Colonic mucosa (tissue), 4 donors: ENCODE measurements at regions not wholly inside any gene's neighbourhood (a gene's known extent, or its start where the extent isn't known, plus 50 kb on each side); places are given as distances from the start of the nearest gene placed in this dataset.

Experiments
- DNase-seq: peaks from one replicate; pipeline ENCODE4 v3.0.0-alpha.2; 2020
- H3K27ac ChIP-seq: fragments of 200-600 bp; one replicate; pipeline ENCODE4 v1.8.0; 2021
- H3K27me3 ChIP-seq: fragments of 200-600 bp; one replicate; pipeline ENCODE4 v1.8.0; 2021
- H3K36me3 ChIP-seq: fragments of 200-600 bp; one replicate; pipeline ENCODE4 v1.8.0; 2021
- H3K4me1 ChIP-seq: fragments of 200-600 bp; one replicate; pipeline ENCODE4 v1.8.0; 2021; ENCODE audit warnings: mild to moderate bottlenecking
- H3K4me3 ChIP-seq: fragments of 200-600 bp; one replicate; pipeline ENCODE4 v1.8.0; 2021
- H3K9ac ChIP-seq, 2 donors: one replicate each; pipeline ENCODE4 v1.7.0; 2013; ENCODE audit warnings: control low read depth in 2 of 2, low read depth in 2 of 2, low read length in 2 of 2
- H3K9me3 ChIP-seq: fragments of 200-600 bp; one replicate; pipeline ENCODE4 v1.8.0; 2021
- intact Hi-C: fragments of 100-400 bp; cut with DNase I; formaldehyde crosslinking; loops from one replicate; pipeline ENCODE4 v1.14.1; 2022
- TF ChIP-seq, protein P1 (sequence below): fragments of 200-600 bp; IDR thresholded peaks from one replicate; pipeline ENCODE4 v1.8.0; 2022; ENCODE audit warnings: antibody characterized with exemption, mild to moderate bottlenecking
- donor health status: healthy.
- donor health status: DM: no; HTN: no; CAD: no.
- donor health status: DM: no; HTN: no; CAD: no.

GRCh38 chr2:20539133-20539719 is 92.4 kb downstream of the RHOB start:
- no peak overlapping the region for H3K9ac ChIP-seq
- TF ChIP-seq, protein P1, sequence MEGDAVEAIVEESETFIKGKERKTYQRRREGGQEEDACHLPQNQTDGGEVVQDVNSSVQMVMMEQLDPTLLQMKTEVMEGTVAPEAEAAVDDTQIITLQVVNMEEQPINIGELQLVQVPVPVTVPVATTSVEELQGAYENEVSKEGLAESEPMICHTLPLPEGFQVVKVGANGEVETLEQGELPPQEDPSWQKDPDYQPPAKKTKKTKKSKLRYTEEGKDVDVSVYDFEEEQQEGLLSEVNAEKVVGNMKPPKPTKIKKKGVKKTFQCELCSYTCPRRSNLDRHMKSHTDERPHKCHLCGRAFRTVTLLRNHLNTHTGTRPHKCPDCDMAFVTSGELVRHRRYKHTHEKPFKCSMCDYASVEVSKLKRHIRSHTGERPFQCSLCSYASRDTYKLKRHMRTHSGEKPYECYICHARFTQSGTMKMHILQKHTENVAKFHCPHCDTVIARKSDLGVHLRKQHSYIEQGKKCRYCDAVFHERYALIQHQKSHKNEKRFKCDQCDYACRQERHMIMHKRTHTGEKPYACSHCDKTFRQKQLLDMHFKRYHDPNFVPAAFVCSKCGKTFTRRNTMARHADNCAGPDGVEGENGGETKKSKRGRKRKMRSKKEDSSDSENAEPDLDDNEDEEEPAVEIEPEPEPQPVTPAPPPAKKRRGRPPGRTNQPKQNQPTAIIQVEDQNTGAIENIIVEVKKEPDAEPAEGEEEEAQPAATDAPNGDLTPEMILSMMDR: no peak
- DNase-seq: no peak
- no peak overlapping the region for H3K27ac ChIP-seq
- no peaks in the 10 kb centered on the region for H3K4me1 ChIP-seq
- no peaks in the 10 kb centered on the region for H3K36me3 ChIP-seq
- intact Hi-C loops: no loop called here
- H3K27me3 ChIP-seq: no peaks in the 10 kb centered on the region
- H3K9me3 ChIP-seq: no peaks in the 10 kb centered on the region
- H3K4me3 ChIP-seq: no peak overlapping the region

- intact Hi-C loops: no loop called here
- Histone ChIP-seq H3K36me3 (no peaks in the 10 kb centered on the region), H3K9ac (no peak overlapping the region), H3K4me1 (no peaks in the 10 kb centered on the region), H3K4me3 (no peak overlapping the region), H3K27me3 (no peaks in the 10 kb centered on the region), H3K9me3 (no peaks in the 10 kb centered on the region), H3K27ac (no peak overlapping the region)
- TF ChIP-seq, protein P1: no peak
- no peak for DNase-seq
Measured at GRCh38 chr2:20539776-20540586, 93.1 kb downstream of the RHOB start.

DNA sequence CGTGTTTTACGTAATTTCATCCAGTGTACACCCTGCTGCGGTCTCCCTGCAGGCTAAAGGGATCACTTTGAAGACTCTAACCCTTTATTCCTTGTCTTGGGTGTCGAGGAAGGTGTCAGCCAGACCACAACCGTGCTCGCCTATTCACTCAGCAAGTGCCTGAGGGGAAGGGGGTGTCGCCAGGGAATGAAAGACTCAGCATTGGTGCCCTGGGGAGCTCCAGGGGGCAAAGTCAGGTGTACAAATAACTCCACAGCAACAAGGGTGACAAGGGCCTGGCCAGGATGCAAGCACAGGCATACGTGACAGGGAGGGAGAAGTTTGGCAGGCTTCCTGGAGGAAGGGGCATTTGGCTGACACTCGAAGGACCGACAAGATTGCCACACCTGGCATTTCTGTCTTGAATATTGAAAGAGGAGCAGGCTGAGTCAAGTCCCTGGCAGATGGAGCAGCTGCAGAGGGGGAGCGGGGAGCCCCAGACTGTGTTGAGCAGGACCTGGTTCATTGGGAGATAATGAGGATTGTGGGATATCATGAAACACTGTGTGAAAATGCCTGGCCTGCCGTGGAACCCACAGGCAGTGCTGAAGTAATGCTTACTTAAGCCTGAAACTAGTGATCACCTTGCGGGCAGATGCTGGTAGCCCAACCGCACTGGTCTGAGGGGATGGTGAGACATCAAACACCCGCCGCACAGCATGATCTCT is 93.9 kb downstream of the RHOB start:
- no peak overlapping the region for H3K4me3 ChIP-seq
- DNase-seq: no peak
- no peak overlapping the region for H3K9ac ChIP-seq
- intact Hi-C loops: no loop called here
- TF ChIP-seq, protein P1: no peak
- no peaks in the 10 kb centered on the region for H3K36me3 ChIP-seq
- H3K27ac ChIP-seq: no peak overlapping the region
- H3K4me1 ChIP-seq: no peaks in the 10 kb centered on the region
- H3K27me3 ChIP-seq: no peaks in the 10 kb centered on the region
- H3K9me3 ChIP-seq: no peaks in the 10 kb centered on the region

- DNase-seq: no peak
- intact Hi-C loops: no loop called here
- Histone ChIP-seq H3K9ac (no peak overlapping the region), H3K4me1 (no peaks in the 10 kb centered on the region), H3K4me3 (no peak overlapping the region), H3K27me3 (no peaks in the 10 kb centered on the region), H3K9me3 (no peaks in the 10 kb centered on the region), H3K36me3 (no peaks in the 10 kb centered on the region), H3K27ac (no peak overlapping the region)
- TF ChIP-seq, protein P1: no peak
Measured at GRCh38 chr2:20541294-20541640, 94.4 kb downstream of the RHOB start.

DNA sequence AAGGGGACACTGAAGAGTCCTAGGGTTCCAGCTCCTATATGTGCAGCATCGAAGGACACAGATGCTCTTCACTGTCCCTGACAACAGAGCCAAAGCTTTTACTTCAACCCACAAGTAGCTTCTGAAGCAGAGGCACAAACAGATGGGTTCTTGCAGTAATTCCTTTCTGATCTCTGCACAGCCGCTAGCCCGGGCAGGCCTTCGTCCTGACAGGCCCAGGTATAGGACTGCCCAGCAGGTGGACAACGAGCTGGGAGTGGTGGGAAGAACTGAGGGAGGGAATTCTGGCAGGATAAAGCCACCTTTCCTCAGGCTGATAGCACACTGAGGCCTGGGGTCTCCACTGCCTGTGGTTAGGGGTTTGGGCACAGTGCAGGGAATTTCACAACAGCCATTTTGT is 94.8 kb downstream of the RHOB start:
- intact Hi-C loops: no loop called here
- Histone ChIP-seq H3K36me3 (no peaks in the 10 kb centered on the region), H3K4me1 (no peaks in the 10 kb centered on the region), H3K9ac (no peak overlapping the region), H3K27me3 (no peaks in the 10 kb centered on the region), H3K9me3 (no peaks in the 10 kb centered on the region), H3K27ac (no peak overlapping the region), H3K4me3 (no peak overlapping the region)
- TF ChIP-seq, protein P1: no peak
- DNase-seq: no peak
